GM12874 (cell line): ENCODE measurements at regions not wholly inside any gene's neighbourhood (a gene's known extent, or its start where the extent isn't known, plus 50 kb on each side); places are given as distances from the start of the nearest gene placed in this dataset.

Experiments
- CTCF ChIP-seq: IDR thresholded peaks from 2 replicates; pipeline ENCODE4 v1.5.1; 2011; ENCODE audit warnings: low read depth, mild to moderate bottlenecking, control low read depth, low read length, moderate library complexity; ENCODE audit not compliant: insufficient read depth

- no peak for TF ChIP-seq CTCF
Measured at GRCh38 chrX:40331762-40332161, 234.0 kb upstream of the BCOR start.

- no peak for TF ChIP-seq CTCF
Measured at GRCh38 chrX:40331353-40331752, 233.6 kb upstream of the BCOR start.

GRCh38 chrX:40329616-40330015 is 231.9 kb upstream of the BCOR start:
- TF ChIP-seq CTCF = no peak

- TF ChIP-seq CTCF = no peak
Measured at GRCh38 chrX:40327085-40327484, 229.3 kb upstream of the BCOR start.

GRCh38 chrX:40326186-40326965 is 228.6 kb upstream of the BCOR start:
- no peak for TF ChIP-seq CTCF

GRCh38 chrX:40325161-40325560 is 227.4 kb upstream of the BCOR start:
- TF ChIP-seq CTCF = no peak

- no peak for TF ChIP-seq CTCF
Measured at GRCh38 chrX:40323977-40324376, 226.2 kb upstream of the BCOR start.

- no peak for TF ChIP-seq CTCF
Measured at GRCh38 chrX:40320819-40321218, 223.1 kb upstream of the BCOR start.
